ENCODE measurements at regions not wholly inside any gene's neighbourhood (a gene's known extent, or its start where the extent isn't known, plus 50 kb on each side); places are given as distances from the start of the nearest gene placed in this dataset.

DNA sequence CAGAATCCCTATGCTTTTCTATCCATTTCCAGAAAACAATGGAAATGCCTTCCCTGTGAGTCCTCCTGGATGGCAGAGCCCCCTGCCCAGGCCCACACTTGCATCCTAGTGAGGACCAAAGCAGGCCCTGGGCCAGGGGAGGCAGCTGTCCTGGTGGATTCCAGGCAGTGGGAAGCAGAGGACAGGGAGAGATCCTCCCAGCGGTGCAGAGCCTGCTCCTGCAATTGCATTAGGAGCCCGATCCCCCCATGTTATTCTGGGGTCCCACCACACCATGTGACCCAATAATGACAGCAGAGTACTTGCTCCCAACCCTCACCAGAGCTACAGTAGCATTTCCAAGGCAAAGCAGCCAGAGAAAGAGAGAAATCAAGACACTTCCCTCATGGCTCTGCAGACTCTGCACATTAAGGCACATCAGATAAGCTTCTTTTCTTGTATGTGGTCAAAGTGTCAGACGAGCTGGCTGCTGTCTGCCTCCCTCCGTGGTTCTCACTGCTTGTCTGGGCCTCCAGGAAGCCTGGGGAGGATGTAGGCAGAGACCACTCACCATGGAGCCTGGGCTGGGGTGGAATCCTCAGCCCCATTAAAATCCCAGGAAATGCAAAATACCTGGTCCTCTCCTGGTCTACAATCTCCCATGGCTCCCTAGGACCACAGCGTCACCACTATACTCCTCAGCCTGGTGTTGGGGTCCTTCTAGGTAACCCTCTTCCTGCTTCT is 54.9 kb upstream of the RUNX3 start:
- no peak for DNase-seq (ENCODE audit: low read depth, low spot score)
- TF ChIP-seq, protein P1, sequence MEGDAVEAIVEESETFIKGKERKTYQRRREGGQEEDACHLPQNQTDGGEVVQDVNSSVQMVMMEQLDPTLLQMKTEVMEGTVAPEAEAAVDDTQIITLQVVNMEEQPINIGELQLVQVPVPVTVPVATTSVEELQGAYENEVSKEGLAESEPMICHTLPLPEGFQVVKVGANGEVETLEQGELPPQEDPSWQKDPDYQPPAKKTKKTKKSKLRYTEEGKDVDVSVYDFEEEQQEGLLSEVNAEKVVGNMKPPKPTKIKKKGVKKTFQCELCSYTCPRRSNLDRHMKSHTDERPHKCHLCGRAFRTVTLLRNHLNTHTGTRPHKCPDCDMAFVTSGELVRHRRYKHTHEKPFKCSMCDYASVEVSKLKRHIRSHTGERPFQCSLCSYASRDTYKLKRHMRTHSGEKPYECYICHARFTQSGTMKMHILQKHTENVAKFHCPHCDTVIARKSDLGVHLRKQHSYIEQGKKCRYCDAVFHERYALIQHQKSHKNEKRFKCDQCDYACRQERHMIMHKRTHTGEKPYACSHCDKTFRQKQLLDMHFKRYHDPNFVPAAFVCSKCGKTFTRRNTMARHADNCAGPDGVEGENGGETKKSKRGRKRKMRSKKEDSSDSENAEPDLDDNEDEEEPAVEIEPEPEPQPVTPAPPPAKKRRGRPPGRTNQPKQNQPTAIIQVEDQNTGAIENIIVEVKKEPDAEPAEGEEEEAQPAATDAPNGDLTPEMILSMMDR (IDR thresholded peaks at IDR 0.05; ENCODE audit: insufficient read depth, low read length, missing control alignments), result no peak
- CTCF ChIA-PET, result interaction anchor here (1.1 kb wide), 1 partner anchor 10 kb away, joined by 3 read pairs; no protein-coding TSS in a partner anchor
- POLR2A ChIA-PET, result no interaction called here
- H3K4me3 ChIP-seq (ENCODE audit: low read depth, low read length), result no peak overlapping the region

DNA sequence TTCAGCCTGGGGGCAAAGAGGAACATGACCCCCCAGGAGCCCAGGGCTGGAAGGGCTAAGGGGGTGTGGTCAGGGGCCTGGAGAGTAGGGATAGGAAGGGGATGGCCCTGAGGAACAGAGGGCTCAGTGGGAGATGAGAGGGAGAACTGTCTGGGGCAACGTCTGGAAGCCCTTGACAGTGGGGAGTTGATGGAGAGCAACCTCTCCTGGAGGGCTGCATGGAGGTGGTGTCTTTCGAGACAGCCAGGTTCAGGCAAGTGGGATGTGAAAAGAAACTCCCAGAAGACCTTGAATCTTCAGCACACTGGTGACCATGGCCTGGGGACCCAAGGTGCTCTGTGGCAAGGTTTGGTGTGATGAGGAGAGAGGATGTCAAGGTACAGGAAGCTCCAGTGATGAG is 54.2 kb upstream of the RUNX3 start:
- ChIA-PET CTCF (interaction anchor here (1.1 kb wide), 1 partner anchor 11 kb away, joined by 3 read pairs; no protein-coding TSS in a partner anchor), POLR2A (no interaction called here)
- no peak for DNase-seq (ENCODE audit: low read depth, low spot score)
- H3K4me3 ChIP-seq (ENCODE audit: low read depth, low read length), result no peak overlapping the region
- TF ChIP-seq, protein P1 (IDR thresholded peaks at IDR 0.05; ENCODE audit: insufficient read depth, low read length, missing control alignments), result no peak

DNA sequence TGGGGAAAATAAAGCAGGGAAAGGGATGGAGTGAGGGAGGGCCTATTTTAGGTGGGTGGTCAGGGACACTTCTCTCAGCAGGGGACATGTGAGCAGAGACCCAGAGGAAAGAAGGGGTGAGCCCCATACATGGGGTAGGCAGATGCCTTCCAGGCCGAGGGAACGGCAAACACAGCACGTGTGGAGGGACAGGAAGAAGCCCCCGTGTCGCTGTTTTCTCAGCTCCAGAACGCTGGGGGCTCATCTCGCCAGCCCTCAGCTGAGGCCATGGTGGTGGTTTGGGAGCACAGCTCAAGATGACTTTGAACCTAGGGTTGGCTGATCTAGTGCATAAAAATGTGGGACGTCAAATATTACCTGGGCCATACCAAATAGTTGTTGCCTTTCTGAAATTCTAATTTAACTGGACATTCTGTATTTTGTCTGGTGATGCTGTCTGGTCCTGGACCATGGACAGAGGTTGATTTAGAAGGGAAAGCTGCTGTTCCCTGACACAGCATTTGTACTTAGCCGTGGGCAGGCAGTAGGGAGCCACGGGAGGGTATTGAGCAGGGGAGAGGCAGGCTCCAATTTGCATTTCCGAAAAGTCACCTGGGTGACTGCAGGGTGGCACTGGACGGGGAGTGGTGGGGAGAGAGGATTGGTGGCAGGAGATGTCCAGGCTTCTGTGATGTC is 53.1 kb upstream of the RUNX3 start:
- H3K4me3 ChIP-seq (ENCODE audit: low read depth, low read length), result no peak overlapping the region
- POLR2A ChIA-PET, result no interaction called here
- DNase-seq (ENCODE audit: low read depth, low spot score), result no peak
- CTCF ChIA-PET, result interaction anchor here (1.0 to 1.4 kb wide), 2 partner anchors 11 to 16 kb away, joined by 3 read pairs; no protein-coding TSS in a partner anchor
- TF ChIP-seq, protein P1 (IDR thresholded peaks at IDR 0.05; ENCODE audit: insufficient read depth, low read length, missing control alignments), result no peak

DNA sequence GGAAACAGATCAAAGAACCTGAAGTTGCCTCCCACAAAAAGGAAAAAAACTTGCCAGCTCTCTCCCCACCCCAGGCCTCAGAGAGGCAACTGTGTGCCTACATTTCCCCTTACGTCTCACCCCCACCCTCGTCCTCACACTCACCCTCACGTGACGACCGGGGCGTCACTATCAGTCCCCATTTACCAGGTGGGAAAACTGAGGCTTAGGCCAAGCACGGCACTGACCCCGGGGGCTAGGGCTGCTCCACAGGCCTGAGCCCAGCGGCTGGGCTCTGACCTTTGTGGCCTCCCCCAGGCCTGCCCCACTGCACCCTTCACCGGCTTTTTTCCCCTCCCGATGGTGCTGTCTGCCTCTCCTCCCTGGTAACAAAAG is 51.5 kb upstream of the RUNX3 start:
- no peak for DNase-seq (ENCODE audit: low read depth, low spot score)
- CTCF ChIA-PET, result interaction anchor here (0.9 to 1.4 kb wide), 2 partner anchors 9 to 13 kb away, joined by 3 read pairs; no protein-coding TSS in a partner anchor
- POLR2A ChIA-PET, result no interaction called here
- TF ChIP-seq, protein P1 (IDR thresholded peaks at IDR 0.05; ENCODE audit: insufficient read depth, low read length, missing control alignments), result no peak
- no peak overlapping the region for H3K4me3 ChIP-seq (ENCODE audit: low read depth, low read length)

DNA sequence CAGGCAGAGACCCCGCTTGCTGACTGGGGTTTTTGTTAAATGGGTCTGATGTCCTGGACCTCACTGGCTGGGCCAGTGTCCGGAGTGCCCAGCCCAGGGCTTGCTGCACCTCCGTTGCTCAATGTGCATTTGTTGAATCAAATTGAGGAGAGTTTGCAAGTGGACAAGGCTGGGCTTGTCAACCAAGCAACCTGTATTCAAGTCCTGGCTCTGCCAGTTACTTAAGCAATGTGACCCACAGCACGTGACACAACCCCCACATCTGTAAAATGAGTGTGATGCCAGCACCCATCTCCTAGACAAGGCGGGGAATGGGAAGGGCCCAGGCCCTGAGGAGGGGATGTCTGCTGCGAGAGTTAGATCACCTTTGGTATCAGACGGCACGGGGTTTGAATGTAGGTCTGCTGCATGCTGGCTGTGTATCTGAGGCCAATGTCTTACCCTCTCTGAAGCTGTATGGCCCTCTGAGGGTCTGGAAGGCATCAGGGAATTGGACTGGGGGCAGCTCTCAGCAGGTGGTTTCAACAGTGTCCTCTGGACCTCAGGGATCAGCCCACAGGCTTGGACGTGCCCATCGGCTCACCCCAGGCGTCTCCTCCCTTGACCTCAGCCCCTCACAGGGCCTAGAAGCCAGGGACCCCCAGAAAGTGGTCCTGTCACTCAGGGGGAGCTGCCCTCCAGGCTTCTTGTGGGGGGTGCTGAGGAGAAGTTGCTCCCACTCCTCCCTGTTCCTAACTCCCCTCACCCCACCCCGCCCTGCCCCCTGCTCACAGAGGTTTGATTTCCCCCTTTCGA is 51.0 kb upstream of the RUNX3 start:
- CTCF ChIA-PET, result interaction anchor here (1.1 kb wide), 1 partner anchor 49 kb away, joined by 3 read pairs; no protein-coding TSS in a partner anchor

More for the DNA sequence above, 51.0 kb upstream of the RUNX3 start:
- POLR2A ChIA-PET, result no interaction called here
- no peak overlapping the region for H3K4me3 ChIP-seq (ENCODE audit: low read depth, low read length)
- TF ChIP-seq, protein P1 (IDR thresholded peaks at IDR 0.05; ENCODE audit: insufficient read depth, low read length, missing control alignments), result no peak
- no peak for DNase-seq (ENCODE audit: low read depth, low spot score)

Measured in AG04449 (cell line).